ENCODE measurements at regions not wholly inside any gene's neighbourhood (a gene's known extent, or its start where the extent isn't known, plus 50 kb on each side); places are given as distances from the start of the nearest gene placed in this dataset.

DNA sequence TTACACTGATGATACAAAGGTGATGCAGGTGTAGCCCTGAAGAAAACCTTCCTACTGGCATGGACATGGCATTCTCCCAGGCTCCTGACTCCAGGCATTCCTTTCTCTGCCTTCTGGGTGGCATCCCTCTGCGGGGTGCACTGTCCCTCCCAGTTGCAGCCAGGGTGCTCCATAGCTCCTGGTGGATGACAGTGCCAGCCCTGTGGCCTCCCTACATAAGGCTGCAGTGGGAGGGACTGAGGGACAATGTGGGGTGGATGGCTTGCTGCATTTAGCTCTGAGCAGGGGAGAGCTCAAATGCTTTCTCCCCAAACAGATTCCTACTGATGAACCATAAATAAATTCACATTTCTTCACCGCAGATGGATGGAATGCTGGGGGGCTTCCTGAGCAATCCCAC lies 97.0 kb upstream of the GJB5 start:
- TF ChIP-seq, protein P1, sequence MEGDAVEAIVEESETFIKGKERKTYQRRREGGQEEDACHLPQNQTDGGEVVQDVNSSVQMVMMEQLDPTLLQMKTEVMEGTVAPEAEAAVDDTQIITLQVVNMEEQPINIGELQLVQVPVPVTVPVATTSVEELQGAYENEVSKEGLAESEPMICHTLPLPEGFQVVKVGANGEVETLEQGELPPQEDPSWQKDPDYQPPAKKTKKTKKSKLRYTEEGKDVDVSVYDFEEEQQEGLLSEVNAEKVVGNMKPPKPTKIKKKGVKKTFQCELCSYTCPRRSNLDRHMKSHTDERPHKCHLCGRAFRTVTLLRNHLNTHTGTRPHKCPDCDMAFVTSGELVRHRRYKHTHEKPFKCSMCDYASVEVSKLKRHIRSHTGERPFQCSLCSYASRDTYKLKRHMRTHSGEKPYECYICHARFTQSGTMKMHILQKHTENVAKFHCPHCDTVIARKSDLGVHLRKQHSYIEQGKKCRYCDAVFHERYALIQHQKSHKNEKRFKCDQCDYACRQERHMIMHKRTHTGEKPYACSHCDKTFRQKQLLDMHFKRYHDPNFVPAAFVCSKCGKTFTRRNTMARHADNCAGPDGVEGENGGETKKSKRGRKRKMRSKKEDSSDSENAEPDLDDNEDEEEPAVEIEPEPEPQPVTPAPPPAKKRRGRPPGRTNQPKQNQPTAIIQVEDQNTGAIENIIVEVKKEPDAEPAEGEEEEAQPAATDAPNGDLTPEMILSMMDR (IDR thresholded peaks at IDR 0.05), result no peak
- no peak for TF ChIP-seq EP300 (IDR thresholded peaks at IDR 0.05)
- TF ChIP-seq POLR2AphosphoS5 (IDR thresholded peaks at IDR 0.05), result no peak
- no peak for TF ChIP-seq POLR2A (IDR thresholded peaks at IDR 0.05)

DNA sequence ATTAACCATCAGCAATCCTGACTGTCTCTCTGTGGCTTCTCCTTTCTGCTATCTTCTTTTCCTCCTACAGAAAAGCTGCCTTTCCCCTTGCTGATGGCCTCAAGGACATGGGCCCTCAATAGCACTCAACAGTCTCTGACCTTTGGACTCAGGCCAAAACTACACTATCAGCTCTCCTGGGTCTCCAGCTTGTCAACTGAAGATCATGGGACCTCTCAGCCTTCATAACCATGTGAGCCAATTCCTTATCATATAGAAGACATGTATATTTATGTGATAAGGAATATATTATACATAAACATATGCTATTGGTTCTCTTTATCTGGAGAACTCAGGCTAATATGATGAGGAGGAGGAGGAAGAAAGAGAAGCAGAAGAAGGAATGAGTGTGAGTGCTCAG lies 91.8 kb upstream of the GJB5 start:
- H3K9me3 ChIP-seq, result no peaks in the 10 kb centered on the region
- no peaks in the 10 kb centered on the region for H3K36me3 ChIP-seq
- TF ChIP-seq EP300 (IDR thresholded peaks at IDR 0.05) (no peak), POLR2AphosphoS5 (IDR thresholded peaks at IDR 0.05) (no peak), POLR2A (IDR thresholded peaks at IDR 0.05) (no peak)
- TF ChIP-seq, protein P1 (IDR thresholded peaks at IDR 0.05), result no peak
- no peak overlapping the region for H3K4me3 ChIP-seq
- no peak for DNase-seq (ENCODE audit: low spot score in 2 of 2)
- H3K27me3 ChIP-seq, result peaks cover 3% of the 10 kb centered on the region
- H3K27ac ChIP-seq, result no peak overlapping the region
- no peaks in the 10 kb centered on the region for H3K4me1 ChIP-seq

More for the DNA sequence above, 97.0 kb upstream of the GJB5 start:
- Histone ChIP-seq H3K27ac (no peak overlapping the region), H3K4me1 (no peaks in the 10 kb centered on the region), H3K4me3 (no peak overlapping the region), H3K9me3 (no peaks in the 10 kb centered on the region), H3K36me3 (no peaks in the 10 kb centered on the region), H3K27me3 (peaks cover 19% of the 10 kb centered on the region)
- WGBS, result 52% methylated on average over 2 of the region's 2 CpGs
- DNase-seq (ENCODE audit: low spot score in 2 of 2), result no peak

DNA sequence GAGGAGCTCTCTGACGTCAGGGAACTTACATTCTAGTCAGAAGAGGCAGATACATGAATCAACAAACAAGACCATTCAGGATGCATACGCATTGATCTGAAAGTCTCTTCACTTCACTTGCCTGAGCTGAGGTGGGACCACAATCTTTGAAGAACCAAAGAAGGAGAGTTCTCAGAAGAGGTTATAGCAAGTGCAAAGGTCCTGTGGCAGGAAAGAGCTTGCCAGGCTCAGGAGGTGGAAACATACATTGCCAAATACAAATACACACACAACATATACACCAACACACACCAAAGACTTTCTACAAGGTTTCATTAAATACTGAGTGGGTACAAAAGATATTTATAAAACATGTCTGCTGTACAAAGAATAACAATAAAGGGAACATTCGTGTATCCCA lies 86.8 kb upstream of the GJB5 start:
- Histone ChIP-seq H3K4me1 (no peaks in the 10 kb centered on the region), H3K4me3 (no peak overlapping the region), H3K27me3 (peaks cover 6% of the 10 kb centered on the region), H3K9me3 (no peaks in the 10 kb centered on the region), H3K36me3 (no peaks in the 10 kb centered on the region), H3K27ac (no peak overlapping the region)
- no peak for DNase-seq (ENCODE audit: low spot score in 2 of 2)
- 86% methylated on average over 3 of the region's 3 CpGs for WGBS
- TF ChIP-seq, protein P1 (IDR thresholded peaks at IDR 0.05), result no peak
- no peak for TF ChIP-seq POLR2AphosphoS5 (IDR thresholded peaks at IDR 0.05)
- TF ChIP-seq POLR2A (IDR thresholded peaks at IDR 0.05), result no peak
- TF ChIP-seq EP300 (IDR thresholded peaks at IDR 0.05), result no peak

DNA sequence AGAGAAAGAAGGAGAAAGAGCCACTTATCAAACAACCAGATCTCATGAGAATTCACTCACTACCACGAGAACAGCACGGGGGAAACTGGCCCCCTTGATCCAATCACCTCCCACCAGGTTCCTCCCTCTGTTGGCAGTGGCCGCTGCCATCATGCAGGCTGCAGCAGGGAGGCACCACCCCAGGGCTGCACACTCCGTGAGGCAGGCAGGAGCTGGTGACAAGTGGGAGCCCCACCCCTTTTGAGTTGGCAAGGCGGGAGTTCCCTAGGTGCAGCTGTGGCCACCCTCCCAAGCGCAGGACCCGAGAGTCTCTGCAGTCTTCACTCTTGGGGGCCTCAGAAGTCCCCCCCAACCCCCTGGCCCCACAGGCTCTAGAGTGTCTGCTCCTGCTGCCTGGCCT lies 83.9 kb upstream of the GJB5 start:
- no peak for TF ChIP-seq POLR2AphosphoS5 (IDR thresholded peaks at IDR 0.05)

DNA sequence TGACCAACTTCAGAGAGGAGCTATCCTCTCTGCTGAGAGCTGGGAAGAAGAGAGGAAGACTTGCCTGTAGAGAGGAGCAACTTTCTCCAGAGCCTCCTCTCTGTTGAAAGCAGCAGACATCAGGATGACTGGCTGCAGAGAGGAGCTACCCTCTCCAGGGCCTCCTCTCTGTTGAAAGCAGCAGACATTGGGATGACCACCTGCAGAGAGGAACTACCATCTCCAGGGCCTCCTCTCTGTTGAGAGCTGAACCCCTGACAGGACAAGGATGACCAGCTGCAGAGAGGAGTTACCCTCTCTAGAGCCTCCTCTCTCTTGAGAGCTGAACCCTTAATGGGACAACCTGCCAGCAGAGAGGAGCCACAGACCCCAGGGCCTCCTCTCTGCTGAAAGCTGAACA lies 83.0 kb upstream of the GJB5 start:
- no peaks in the 10 kb centered on the region for H3K4me1 ChIP-seq
- no peak overlapping the region for H3K27ac ChIP-seq
- no peaks in the 10 kb centered on the region for H3K9me3 ChIP-seq
- no peaks in the 10 kb centered on the region for H3K36me3 ChIP-seq
- H3K4me3 ChIP-seq, result no peak overlapping the region
- H3K27me3 ChIP-seq, result peaks cover 8% of the 10 kb centered on the region
- TF ChIP-seq POLR2A (IDR thresholded peaks at IDR 0.05) (no peak), POLR2AphosphoS5 (IDR thresholded peaks at IDR 0.05) (no peak), EP300 (IDR thresholded peaks at IDR 0.05) (no peak)
- TF ChIP-seq, protein P1 (IDR thresholded peaks at IDR 0.05), result no peak
- no peak for DNase-seq (ENCODE audit: low spot score in 2 of 2)

More for the DNA sequence above, 83.9 kb upstream of the GJB5 start:
- Histone ChIP-seq H3K9me3 (no peaks in the 10 kb centered on the region), H3K27ac (no peak overlapping the region), H3K36me3 (no peaks in the 10 kb centered on the region), H3K4me1 (no peaks in the 10 kb centered on the region), H3K4me3 (no peak overlapping the region), H3K27me3 (peaks cover 8% of the 10 kb centered on the region)
- 37% methylated on average over 6 of the region's 7 CpGs for WGBS
- DNase-seq (ENCODE audit: low spot score in 2 of 2), result no peak
